ENCODE measurements at regions not wholly inside any gene's neighbourhood (a gene's known extent, or its start where the extent isn't known, plus 50 kb on each side); places are given as distances from the start of the nearest gene placed in this dataset.

DNA sequence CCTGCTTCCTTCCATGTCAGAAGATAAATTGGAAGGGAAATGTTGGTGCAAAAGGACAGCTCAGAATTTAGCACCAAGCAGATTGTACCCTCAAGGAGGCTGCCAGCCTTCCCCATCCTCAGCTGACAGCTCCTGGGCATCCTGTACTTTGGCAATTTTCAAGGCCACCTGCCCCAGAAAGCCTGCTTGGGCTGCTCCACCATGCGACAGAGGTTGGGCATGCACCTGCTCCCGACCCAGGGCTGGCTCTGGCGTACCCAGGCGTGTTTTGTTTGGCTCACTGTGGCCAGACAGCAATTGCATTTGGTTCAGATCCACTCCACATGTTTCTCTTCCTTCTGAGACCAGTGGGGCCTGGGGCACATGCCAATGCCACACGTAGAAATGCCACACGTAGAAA, 547.8 kb downstream of the NPHP4 start:
- no peak overlapping the region for H3K27ac Mint-ChIP-seq
- peaks cover 3% of the 10 kb centered on the region; the same call in 2 of the 3 replicates for H3K36me3 Mint-ChIP-seq (ENCODE audit: low read depth)
- H3K36me3 ChIP-seq (ENCODE audit: insufficient read depth): no peaks in the 10 kb centered on the region
- DNase-seq (ENCODE audit: low spot score) (no peak), ATAC-seq (no peak)
- no peak overlapping the region for H3K4me3 Mint-ChIP-seq
- H3K4me1 ChIP-seq (ENCODE audit: insufficient read depth): no peaks in the 10 kb centered on the region
- no peak overlapping the region for H2AFZ ChIP-seq
- H3K9me2 ChIP-seq (ENCODE audit: insufficient read depth): no peaks in the 10 kb centered on the region
- H3K4me2 ChIP-seq: no peak overlapping the region
- no peaks in the 10 kb centered on the region for H4K20me1 ChIP-seq (replicated peaks; ENCODE audit: insufficient read depth)
- H3K27ac ChIP-seq (ENCODE audit: low read depth): no peak overlapping the region
- no peaks in the 10 kb centered on the region; the same call in 2 of the 3 replicates for H3K4me1 Mint-ChIP-seq
- peaks cover 11% of the 10 kb centered on the region for H3K9me3 Mint-ChIP-seq
- peaks cover 2% of the 10 kb centered on the region for H3K27me3 Mint-ChIP-seq (ENCODE audit: insufficient read depth, low read depth, poor library complexity)
- H3F3A ChIP-seq (replicated peaks; ENCODE audit: low read depth): no peaks in the 10 kb centered on the region
- no peaks in the 10 kb centered on the region for H3K27me3 ChIP-seq (ENCODE audit: insufficient read depth)
- TF ChIP-seq, protein P1, sequence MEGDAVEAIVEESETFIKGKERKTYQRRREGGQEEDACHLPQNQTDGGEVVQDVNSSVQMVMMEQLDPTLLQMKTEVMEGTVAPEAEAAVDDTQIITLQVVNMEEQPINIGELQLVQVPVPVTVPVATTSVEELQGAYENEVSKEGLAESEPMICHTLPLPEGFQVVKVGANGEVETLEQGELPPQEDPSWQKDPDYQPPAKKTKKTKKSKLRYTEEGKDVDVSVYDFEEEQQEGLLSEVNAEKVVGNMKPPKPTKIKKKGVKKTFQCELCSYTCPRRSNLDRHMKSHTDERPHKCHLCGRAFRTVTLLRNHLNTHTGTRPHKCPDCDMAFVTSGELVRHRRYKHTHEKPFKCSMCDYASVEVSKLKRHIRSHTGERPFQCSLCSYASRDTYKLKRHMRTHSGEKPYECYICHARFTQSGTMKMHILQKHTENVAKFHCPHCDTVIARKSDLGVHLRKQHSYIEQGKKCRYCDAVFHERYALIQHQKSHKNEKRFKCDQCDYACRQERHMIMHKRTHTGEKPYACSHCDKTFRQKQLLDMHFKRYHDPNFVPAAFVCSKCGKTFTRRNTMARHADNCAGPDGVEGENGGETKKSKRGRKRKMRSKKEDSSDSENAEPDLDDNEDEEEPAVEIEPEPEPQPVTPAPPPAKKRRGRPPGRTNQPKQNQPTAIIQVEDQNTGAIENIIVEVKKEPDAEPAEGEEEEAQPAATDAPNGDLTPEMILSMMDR (conservative IDR thresholded peaks at IDR 0.05; ENCODE audit: low read depth in 2 of 2): no peak
- TF ChIP-seq ZNF114 (CRISPR knock-in tag; IDR thresholded peaks at IDR 0.05) (no peak), JUNB (IDR thresholded peaks at IDR 0.05; ENCODE audit: unreplicated experiment) (no peak)
- TF ChIP-seq, protein P2, sequence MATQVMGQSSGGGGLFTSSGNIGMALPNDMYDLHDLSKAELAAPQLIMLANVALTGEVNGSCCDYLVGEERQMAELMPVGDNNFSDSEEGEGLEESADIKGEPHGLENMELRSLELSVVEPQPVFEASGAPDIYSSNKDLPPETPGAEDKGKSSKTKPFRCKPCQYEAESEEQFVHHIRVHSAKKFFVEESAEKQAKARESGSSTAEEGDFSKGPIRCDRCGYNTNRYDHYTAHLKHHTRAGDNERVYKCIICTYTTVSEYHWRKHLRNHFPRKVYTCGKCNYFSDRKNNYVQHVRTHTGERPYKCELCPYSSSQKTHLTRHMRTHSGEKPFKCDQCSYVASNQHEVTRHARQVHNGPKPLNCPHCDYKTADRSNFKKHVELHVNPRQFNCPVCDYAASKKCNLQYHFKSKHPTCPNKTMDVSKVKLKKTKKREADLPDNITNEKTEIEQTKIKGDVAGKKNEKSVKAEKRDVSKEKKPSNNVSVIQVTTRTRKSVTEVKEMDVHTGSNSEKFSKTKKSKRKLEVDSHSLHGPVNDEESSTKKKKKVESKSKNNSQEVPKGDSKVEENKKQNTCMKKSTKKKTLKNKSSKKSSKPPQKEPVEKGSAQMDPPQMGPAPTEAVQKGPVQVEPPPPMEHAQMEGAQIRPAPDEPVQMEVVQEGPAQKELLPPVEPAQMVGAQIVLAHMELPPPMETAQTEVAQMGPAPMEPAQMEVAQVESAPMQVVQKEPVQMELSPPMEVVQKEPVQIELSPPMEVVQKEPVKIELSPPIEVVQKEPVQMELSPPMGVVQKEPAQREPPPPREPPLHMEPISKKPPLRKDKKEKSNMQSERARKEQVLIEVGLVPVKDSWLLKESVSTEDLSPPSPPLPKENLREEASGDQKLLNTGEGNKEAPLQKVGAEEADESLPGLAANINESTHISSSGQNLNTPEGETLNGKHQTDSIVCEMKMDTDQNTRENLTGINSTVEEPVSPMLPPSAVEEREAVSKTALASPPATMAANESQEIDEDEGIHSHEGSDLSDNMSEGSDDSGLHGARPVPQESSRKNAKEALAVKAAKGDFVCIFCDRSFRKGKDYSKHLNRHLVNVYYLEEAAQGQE (IDR thresholded peaks at IDR 0.05; ENCODE audit: unreplicated experiment): no peak
- H3K79me2 ChIP-seq (replicated peaks; ENCODE audit: insufficient read depth): no peaks in the 10 kb centered on the region
- no peak overlapping the region for H3K4me3 ChIP-seq

DNA sequence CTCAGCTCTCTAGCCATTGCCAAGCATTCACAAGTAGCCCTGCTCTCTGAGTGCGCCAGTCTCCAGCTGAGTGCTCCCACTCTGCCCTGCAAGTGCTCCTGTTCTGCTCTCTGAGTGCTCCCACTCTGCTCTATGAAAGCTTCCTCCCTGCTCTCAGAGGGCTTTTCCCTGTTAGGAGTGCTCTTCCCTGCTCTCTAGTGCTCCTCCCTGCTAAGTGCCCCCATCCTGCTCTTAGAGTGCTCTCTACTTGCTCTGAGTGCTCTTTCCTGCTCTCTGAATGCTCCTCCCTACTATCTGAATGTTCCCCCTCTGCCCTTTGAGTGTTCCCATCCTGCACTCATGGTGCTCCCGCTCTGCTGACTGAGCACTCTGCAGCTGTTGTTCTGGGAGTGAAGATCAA, 555.4 kb downstream of the NPHP4 start:
- DNase-seq (ENCODE audit: low spot score): no peak
- no peak overlapping the region for H3K4me2 ChIP-seq
- no peaks in the 10 kb centered on the region for H3K4me1 ChIP-seq (ENCODE audit: insufficient read depth)
- H3K9me3 Mint-ChIP-seq: peaks cover 37% of the 10 kb centered on the region
- H3K27ac Mint-ChIP-seq: no peak overlapping the region
- no peaks in the 10 kb centered on the region for H3F3A ChIP-seq (replicated peaks; ENCODE audit: low read depth)
- peaks cover 9% of the 10 kb centered on the region for H3K27me3 Mint-ChIP-seq (ENCODE audit: insufficient read depth, low read depth, poor library complexity)
- no peak overlapping the region for H3K4me3 Mint-ChIP-seq
- H3K36me3 Mint-ChIP-seq (ENCODE audit: low read depth): peaks cover 18% of the 10 kb centered on the region
- peaks cover 4% of the 10 kb centered on the region; the same call in 1 of the 3 replicates for H3K4me1 Mint-ChIP-seq
- no peak overlapping the region for H3K27ac ChIP-seq (ENCODE audit: low read depth)
- no peaks in the 10 kb centered on the region for H3K79me2 ChIP-seq (replicated peaks; ENCODE audit: insufficient read depth)
- H3K36me3 ChIP-seq (ENCODE audit: insufficient read depth): no peaks in the 10 kb centered on the region
- H3K27me3 ChIP-seq (ENCODE audit: insufficient read depth): no peaks in the 10 kb centered on the region
- no peaks in the 10 kb centered on the region for H4K20me1 ChIP-seq (replicated peaks; ENCODE audit: insufficient read depth)
- ATAC-seq: no peak
- no peak overlapping the region for H3K4me3 ChIP-seq
- no peak overlapping the region for H2AFZ ChIP-seq
- H3K9me2 ChIP-seq (ENCODE audit: insufficient read depth): no peaks in the 10 kb centered on the region
- TF ChIP-seq POLR2AphosphoS5 (IDR thresholded peaks at IDR 0.05; ENCODE audit: low read depth) (no peak), EZH2 (IDR thresholded peaks at IDR 0.05; ENCODE audit: low read depth, unreplicated experiment) (no peak), EZH2phosphoT487 (IDR thresholded peaks at IDR 0.05; ENCODE audit: unreplicated experiment) (no peak), JUNB (IDR thresholded peaks at IDR 0.05; ENCODE audit: unreplicated experiment) (no peak), CREB1 (CRISPR knock-in tag; IDR thresholded peaks at IDR 0.05; ENCODE audit: low read depth) (no peak)
- TF ChIP-seq, protein P3, sequence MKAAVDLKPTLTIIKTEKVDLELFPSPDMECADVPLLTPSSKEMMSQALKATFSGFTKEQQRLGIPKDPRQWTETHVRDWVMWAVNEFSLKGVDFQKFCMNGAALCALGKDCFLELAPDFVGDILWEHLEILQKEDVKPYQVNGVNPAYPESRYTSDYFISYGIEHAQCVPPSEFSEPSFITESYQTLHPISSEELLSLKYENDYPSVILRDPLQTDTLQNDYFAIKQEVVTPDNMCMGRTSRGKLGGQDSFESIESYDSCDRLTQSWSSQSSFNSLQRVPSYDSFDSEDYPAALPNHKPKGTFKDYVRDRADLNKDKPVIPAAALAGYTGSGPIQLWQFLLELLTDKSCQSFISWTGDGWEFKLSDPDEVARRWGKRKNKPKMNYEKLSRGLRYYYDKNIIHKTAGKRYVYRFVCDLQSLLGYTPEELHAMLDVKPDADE (IDR thresholded peaks at IDR 0.05): no peak
- TF ChIP-seq, protein P4, sequence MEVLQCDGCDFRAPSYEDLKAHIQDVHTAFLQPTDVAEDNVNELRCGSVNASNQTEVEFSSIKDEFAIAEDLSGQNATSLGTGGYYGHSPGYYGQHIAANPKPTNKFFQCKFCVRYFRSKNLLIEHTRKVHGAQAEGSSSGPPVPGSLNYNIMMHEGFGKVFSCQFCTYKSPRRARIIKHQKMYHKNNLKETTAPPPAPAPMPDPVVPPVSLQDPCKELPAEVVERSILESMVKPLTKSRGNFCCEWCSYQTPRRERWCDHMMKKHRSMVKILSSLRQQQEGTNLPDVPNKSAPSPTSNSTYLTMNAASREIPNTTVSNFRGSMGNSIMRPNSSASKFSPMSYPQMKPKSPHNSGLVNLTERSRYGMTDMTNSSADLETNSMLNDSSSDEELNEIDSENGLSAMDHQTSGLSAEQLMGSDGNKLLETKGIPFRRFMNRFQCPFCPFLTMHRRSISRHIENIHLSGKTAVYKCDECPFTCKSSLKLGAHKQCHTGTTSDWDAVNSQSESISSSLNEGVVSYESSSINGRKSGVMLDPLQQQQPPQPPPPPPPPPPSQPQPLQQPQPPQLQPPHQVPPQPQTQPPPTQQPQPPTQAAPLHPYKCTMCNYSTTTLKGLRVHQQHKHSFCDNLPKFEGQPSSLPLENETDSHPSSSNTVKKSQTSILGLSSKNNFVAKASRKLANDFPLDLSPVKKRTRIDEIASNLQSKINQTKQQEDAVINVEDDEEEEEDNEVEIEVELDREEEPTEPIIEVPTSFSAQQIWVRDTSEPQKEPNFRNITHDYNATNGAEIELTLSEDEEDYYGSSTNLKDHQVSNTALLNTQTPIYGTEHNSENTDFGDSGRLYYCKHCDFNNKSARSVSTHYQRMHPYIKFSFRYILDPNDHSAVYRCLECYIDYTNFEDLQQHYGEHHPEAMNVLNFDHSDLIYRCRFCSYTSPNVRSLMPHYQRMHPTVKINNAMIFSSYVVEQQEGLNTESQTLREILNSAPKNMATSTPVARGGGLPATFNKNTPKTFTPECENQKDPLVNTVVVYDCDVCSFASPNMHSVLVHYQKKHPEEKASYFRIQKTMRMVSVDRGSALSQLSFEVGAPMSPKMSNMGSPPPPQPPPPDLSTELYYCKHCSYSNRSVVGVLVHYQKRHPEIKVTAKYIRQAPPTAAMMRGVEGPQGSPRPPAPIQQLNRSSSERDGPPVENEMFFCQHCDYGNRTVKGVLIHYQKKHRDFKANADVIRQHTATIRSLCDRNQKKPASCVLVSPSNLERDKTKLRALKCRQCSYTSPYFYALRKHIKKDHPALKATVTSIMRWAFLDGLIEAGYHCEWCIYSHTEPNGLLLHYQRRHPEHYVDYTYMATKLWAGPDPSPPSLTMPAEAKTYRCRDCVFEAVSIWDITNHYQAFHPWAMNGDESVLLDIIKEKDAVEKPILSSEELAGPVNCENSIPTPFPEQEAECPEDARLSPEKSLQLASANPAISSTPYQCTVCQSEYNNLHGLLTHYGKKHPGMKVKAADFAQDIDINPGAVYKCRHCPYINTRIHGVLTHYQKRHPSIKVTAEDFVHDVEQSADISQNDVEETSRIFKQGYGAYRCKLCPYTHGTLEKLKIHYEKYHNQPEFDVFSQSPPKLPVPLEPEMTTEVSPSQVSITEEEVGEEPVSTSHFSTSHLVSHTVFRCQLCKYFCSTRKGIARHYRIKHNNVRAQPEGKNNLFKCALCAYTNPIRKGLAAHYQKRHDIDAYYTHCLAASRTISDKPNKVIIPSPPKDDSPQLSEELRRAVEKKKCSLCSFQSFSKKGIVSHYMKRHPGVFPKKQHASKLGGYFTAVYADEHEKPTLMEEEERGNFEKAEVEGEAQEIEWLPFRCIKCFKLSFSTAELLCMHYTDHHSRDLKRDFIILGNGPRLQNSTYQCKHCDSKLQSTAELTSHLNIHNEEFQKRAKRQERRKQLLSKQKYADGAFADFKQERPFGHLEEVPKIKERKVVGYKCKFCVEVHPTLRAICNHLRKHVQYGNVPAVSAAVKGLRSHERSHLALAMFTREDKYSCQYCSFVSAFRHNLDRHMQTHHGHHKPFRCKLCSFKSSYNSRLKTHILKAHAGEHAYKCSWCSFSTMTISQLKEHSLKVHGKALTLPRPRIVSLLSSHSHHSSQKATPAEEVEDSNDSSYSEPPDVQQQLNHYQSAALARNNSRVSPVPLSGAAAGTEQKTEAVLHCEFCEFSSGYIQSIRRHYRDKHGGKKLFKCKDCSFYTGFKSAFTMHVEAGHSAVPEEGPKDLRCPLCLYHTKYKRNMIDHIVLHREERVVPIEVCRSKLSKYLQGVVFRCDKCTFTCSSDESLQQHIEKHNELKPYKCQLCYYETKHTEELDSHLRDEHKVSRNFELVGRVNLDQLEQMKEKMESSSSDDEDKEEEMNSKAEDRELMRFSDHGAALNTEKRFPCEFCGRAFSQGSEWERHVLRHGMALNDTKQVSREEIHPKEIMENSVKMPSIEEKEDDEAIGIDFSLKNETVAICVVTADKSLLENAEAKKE (CRISPR knock-in tag; IDR thresholded peaks at IDR 0.05): no peak
